GM12878 (cell line): ENCODE measurements at regions not wholly inside any gene's neighbourhood (a gene's known extent, or its start where the extent isn't known, plus 50 kb on each side); places are given as distances from the start of the nearest gene placed in this dataset.

Experiments used
- ATAC-seq: fragments of 200-7000 bp; cut with Tn5 transposase; 3 replicates; pipeline ENCODE4 v1.9.1; 2020; ENCODE audit warnings: mild to moderate bottlenecking, moderate library complexity
- BruUV-seq: library from RNA; stranded (reverse); fragments of 400-500 nt; replicated peaks from 2 replicates; lab custom pipeline; 2021; lab: Mats Ljungman, UMichigan
- CTCF ChIA-PET: fragments of 300-600 bp; sonication (Branson Sonifier 250); formaldehyde crosslinking; extraction: SDS; loops from one replicate; lab custom pipeline; 2021; ENCODE audit warnings: inconsistent platforms; lab: Yijun Ruan, JAX
- POLR2A ChIA-PET: fragments of 350-600 bp; formaldehyde crosslinking; extraction: SDS; loops from one replicate; lab custom pipeline; 2021; ENCODE audit warnings: inconsistent platforms; lab: Charles Lee
- RAD21 ChIA-PET: fragments of 300-600 bp; sonication (Branson Sonifier 250); formaldehyde crosslinking; loops from one replicate; lab custom pipeline; 2023; ENCODE audit warnings: antibody characterized with exemption; ENCODE audit not compliant: unreplicated experiment; lab: Charles Lee
- SMC1A ChIA-PET: fragments of 300-600 bp; sonication (Branson Sonifier 250); formaldehyde crosslinking; loops from one replicate; lab custom pipeline; 2023; ENCODE audit not compliant: unreplicated experiment, uncharacterized antibody; lab: Charles Lee
- DNase-seq: peaks from one replicate; pipeline ENCODE4 v3.0.0-alpha.2; 2011; ENCODE audit warnings: low read depth, low spot score
- FAIRE-seq: peaks from 3 replicates; lab custom pipeline; 2011; peaks lifted over from hg19 to GRCh38; lab: Jason Lieb, UNC
- H2AFZ ChIP-seq: 2 replicates; pipeline ENCODE4 v1.6.0; 2011; ENCODE audit warnings: low read depth, low read length, control low read depth; ENCODE audit not compliant: control insufficient read depth
- H3K27ac ChIP-seq: 2 replicates; pipeline ENCODE4 v1.5.1; 2011; ENCODE audit warnings: control low read depth; ENCODE audit not compliant: control insufficient read depth, insufficient read depth
- H3K27me3 ChIP-seq, 2 experiments: replicated peaks in 1 of 2; 2 replicates each; pipeline versions ENCODE4 v1.6.0 to v1.6.1; 2011; ENCODE audit warnings: low read length in 1 of 2; ENCODE audit not compliant: control insufficient read depth in 2 of 2, insufficient read depth in 2 of 2
- H3K36me3 ChIP-seq, 2 experiments: 2 replicates each; pipeline ENCODE4 v1.5.1; 2011; ENCODE audit warnings: low read length in 1 of 2; ENCODE audit not compliant: control insufficient read depth in 2 of 2, insufficient read depth in 2 of 2
- H3K4me1 ChIP-seq: 2 replicates; pipeline ENCODE4 v1.6.1; 2011; ENCODE audit warnings: mild to moderate bottlenecking, low read length, moderate library complexity, mixed read lengths; ENCODE audit not compliant: control insufficient read depth, insufficient read depth
- H3K4me2 ChIP-seq: 2 replicates; pipeline ENCODE4 v1.6.0; 2011; ENCODE audit warnings: control low read depth; ENCODE audit not compliant: control insufficient read depth, insufficient read depth
- H3K4me3 ChIP-seq: fragments of 200-600 bp; sonication (generic); 2 replicates; pipeline ENCODE4 v1.5.1; 2016
- H3K79me2 ChIP-seq: 2 replicates; pipeline ENCODE4 v1.6.0; 2011; ENCODE audit warnings: low read length; ENCODE audit not compliant: control insufficient read depth, insufficient read depth
- H3K9ac ChIP-seq: 2 replicates; pipeline ENCODE4 v1.8.0; 2011; ENCODE audit warnings: low read length, control low read depth, mixed read lengths; ENCODE audit not compliant: control insufficient read depth, insufficient read depth
- H3K9me3 ChIP-seq: replicated peaks from 3 replicates; pipeline ENCODE4 v1.5.1; 2011; ENCODE audit warnings: mild to moderate bottlenecking, low read length; ENCODE audit not compliant: control insufficient read depth, insufficient read depth
- H4K20me1 ChIP-seq: 2 replicates; pipeline ENCODE4 v1.6.0; 2011; ENCODE audit not compliant: control insufficient read depth, insufficient read depth
- CHD2 ChIP-seq: IDR thresholded peaks from 2 replicates; pipeline ENCODE4 v1.6.1; 2011; ENCODE audit warnings: low read depth, low read length, improper control_type of control experiment, borderline replicate concordance
- CHD4 ChIP-seq: fragments of 200-600 bp; sonication (generic); IDR thresholded peaks from 2 replicates; pipeline ENCODE4 v1.6.1; 2016; ENCODE audit warnings: mild to moderate bottlenecking
- CREB1 ChIP-seq: IDR thresholded peaks from 2 replicates; pipeline ENCODE4 v1.6.1; 2012; ENCODE audit warnings: low read depth, mild to moderate bottlenecking, inconsistent platforms
- ESRRA ChIP-seq: IDR thresholded peaks from 2 replicates; pipeline ENCODE4 v1.6.1; 2012; ENCODE audit warnings: mild to moderate bottlenecking, low read length, improper control_type of control experiment
- GATAD2B ChIP-seq: fragments of 450-650 bp; conservative IDR thresholded peaks from 2 replicates; pipeline ENCODE4 v1.6.1; 2017; ENCODE audit warnings: low read depth, mild to moderate bottlenecking, moderate library complexity
- HDAC6 ChIP-seq: fragments of 200-600 bp; sonication (generic); IDR thresholded peaks from one replicate; pipeline ENCODE4 v1.8.0; 2017; ENCODE audit warnings: antibody characterized with exemption; ENCODE audit not compliant: unreplicated experiment
- MTA3 ChIP-seq: IDR thresholded peaks from 2 replicates; pipeline ENCODE4 v1.6.1; 2012; ENCODE audit warnings: low read length, inconsistent platforms, borderline replicate concordance
- RFX5 ChIP-seq: IDR thresholded peaks from 2 replicates; pipeline ENCODE4 v1.6.1; 2011; ENCODE audit warnings: low read depth, low read length, improper control_type of control experiment
- SMARCA5 ChIP-seq: fragments of 450-650 bp; IDR thresholded peaks from 2 replicates; pipeline ENCODE4 v1.6.1; 2017; ENCODE audit warnings: mild to moderate bottlenecking
- STAT3 ChIP-seq: IDR thresholded peaks from 2 replicates; pipeline ENCODE4 v1.6.1; 2011; ENCODE audit warnings: low read depth, low read length, improper control_type of control experiment
- ZNF24 ChIP-seq: fragments of 450-650 bp; IDR thresholded peaks from 2 replicates; pipeline ENCODE4 v1.6.1; 2017; ENCODE audit warnings: antibody characterized with exemption, mild to moderate bottlenecking
- in situ Hi-C: fragments of 300-500 bp; cut with MboI; formaldehyde crosslinking; loops from 9 replicates; pipeline ENCODE4 v1.14.3; 2018; ENCODE audit warnings: mixed read lengths
- intact Hi-C: fragments of 100-400 bp; cut with micrococcal nuclease; formaldehyde crosslinking; loops from one replicate; pipeline ENCODE4 v1.14.2; 2022; ENCODE audit not compliant: unreplicated experiment
- TF ChIP-seq, protein P1 (sequence below): IDR thresholded peaks from 2 replicates; pipeline ENCODE4 v1.6.1; 2012; ENCODE audit warnings: low read length, inconsistent platforms
- TF ChIP-seq, protein P2 (sequence below): fragments of 150-350 bp; IDR thresholded peaks from 2 replicates; pipeline ENCODE4 v1.6.1; 2016; ENCODE audit warnings: low read depth, low read length
- TF ChIP-seq, protein P3 (sequence below): fragments of 450-650 bp; IDR thresholded peaks from 2 replicates; pipeline ENCODE4 v1.6.1; 2017; ENCODE audit warnings: borderline replicate concordance
- TF ChIP-seq, protein P4 (sequence below): fragments of 450-650 bp; IDR thresholded peaks from 2 replicates; pipeline ENCODE4 v1.6.1; 2018; ENCODE audit warnings: borderline replicate concordance, mild to moderate bottlenecking; ENCODE audit not compliant: partially characterized antibody
- TF ChIP-seq, protein P5 (sequence below): fragments of 450-650 bp; IDR thresholded peaks from 2 replicates; pipeline ENCODE4 v1.6.1; 2017; ENCODE audit warnings: mild to moderate bottlenecking

DNA sequence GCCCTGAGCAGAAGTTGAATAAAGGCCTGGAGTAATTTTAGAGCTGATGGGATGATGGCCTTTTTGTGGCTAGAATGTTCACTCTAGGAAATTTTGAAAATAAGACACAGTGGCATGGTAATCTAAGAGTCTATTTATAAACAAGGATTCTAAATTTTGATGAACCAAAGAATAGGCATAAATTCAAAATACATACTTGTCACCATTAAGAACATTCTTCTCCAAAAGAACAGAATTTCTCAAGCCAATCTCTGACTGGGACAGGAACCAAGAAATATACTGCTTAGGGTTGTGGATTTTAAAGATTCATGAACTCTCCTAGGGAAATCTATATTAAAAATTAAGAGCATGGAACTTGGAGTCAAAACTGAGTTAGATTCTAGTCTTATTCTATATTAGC, 98.2 kb upstream of the SETBP1 start:
- Histone ChIP-seq H3K27ac (no peak overlapping the region), H3K36me3 (no peaks in the 10 kb centered on the region), H3K4me1 (no peaks in the 10 kb centered on the region), H2AFZ (no peak overlapping the region), H4K20me1 (no peaks in the 10 kb centered on the region), H3K9me3 (no peaks in the 10 kb centered on the region), H3K27me3 (0 out of 4 replicates have a peak, but pooled peaks cover 0 to 2% of the 10 kb centered on the region in 2 experiments), H3K4me3 (no peak overlapping the region), H3K9ac (no peak overlapping the region), H3K79me2 (no peaks in the 10 kb centered on the region), H3K4me2 (no peak overlapping the region)
- FAIRE-seq, result no peak
- no peak for ATAC-seq
- in situ Hi-C loops, result no loop called here
- BruUV-seq, result no TSS peak
- DNase-seq, result no peak
- ChIA-PET SMC1A (interaction anchor here (0.8 to 1.2 kb wide), 2 partner anchors 84 to 630 kb away, joined by 3 read pairs; no protein-coding TSS in a partner anchor), RAD21 (no interaction called here), CTCF (interaction anchor here (1.8 kb wide), 1 partner anchor 630 kb away, joined by 5 read pairs; no protein-coding TSS in a partner anchor), POLR2A (no interaction called here)
- intact Hi-C loops, result no loop called here
- no peak for TF ChIP-seq RFX5
- TF ChIP-seq STAT3, result no peak
- TF ChIP-seq CREB1, result no peak
- TF ChIP-seq, protein P1, sequence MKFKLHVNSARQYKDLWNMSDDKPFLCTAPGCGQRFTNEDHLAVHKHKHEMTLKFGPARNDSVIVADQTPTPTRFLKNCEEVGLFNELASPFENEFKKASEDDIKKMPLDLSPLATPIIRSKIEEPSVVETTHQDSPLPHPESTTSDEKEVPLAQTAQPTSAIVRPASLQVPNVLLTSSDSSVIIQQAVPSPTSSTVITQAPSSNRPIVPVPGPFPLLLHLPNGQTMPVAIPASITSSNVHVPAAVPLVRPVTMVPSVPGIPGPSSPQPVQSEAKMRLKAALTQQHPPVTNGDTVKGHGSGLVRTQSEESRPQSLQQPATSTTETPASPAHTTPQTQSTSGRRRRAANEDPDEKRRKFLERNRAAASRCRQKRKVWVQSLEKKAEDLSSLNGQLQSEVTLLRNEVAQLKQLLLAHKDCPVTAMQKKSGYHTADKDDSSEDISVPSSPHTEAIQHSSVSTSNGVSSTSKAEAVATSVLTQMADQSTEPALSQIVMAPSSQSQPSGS, result no peak
- TF ChIP-seq, protein P2, sequence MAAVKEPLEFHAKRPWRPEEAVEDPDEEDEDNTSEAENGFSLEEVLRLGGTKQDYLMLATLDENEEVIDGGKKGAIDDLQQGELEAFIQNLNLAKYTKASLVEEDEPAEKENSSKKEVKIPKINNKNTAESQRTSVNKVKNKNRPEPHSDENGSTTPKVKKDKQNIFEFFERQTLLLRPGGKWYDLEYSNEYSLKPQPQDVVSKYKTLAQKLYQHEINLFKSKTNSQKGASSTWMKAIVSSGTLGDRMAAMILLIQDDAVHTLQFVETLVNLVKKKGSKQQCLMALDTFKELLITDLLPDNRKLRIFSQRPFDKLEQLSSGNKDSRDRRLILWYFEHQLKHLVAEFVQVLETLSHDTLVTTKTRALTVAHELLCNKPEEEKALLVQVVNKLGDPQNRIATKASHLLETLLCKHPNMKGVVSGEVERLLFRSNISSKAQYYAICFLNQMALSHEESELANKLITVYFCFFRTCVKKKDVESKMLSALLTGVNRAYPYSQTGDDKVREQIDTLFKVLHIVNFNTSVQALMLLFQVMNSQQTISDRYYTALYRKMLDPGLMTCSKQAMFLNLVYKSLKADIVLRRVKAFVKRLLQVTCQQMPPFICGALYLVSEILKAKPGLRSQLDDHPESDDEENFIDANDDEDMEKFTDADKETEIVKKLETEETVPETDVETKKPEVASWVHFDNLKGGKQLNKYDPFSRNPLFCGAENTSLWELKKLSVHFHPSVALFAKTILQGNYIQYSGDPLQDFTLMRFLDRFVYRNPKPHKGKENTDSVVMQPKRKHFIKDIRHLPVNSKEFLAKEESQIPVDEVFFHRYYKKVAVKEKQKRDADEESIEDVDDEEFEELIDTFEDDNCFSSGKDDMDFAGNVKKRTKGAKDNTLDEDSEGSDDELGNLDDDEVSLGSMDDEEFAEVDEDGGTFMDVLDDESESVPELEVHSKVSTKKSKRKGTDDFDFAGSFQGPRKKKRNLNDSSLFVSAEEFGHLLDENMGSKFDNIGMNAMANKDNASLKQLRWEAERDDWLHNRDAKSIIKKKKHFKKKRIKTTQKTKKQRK, result no peak
- no peak for TF ChIP-seq SMARCA5
- no peak for TF ChIP-seq HDAC6
- TF ChIP-seq CHD2, result no peak
- no peak for TF ChIP-seq ZNF24
- TF ChIP-seq MTA3, result no peak
- no peak for TF ChIP-seq CHD4
- TF ChIP-seq, protein P3, sequence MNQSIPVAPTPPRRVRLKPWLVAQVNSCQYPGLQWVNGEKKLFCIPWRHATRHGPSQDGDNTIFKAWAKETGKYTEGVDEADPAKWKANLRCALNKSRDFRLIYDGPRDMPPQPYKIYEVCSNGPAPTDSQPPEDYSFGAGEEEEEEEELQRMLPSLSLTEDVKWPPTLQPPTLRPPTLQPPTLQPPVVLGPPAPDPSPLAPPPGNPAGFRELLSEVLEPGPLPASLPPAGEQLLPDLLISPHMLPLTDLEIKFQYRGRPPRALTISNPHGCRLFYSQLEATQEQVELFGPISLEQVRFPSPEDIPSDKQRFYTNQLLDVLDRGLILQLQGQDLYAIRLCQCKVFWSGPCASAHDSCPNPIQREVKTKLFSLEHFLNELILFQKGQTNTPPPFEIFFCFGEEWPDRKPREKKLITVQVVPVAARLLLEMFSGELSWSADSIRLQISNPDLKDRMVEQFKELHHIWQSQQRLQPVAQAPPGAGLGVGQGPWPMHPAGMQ, result no peak
- no peak for TF ChIP-seq GATAD2B
- TF ChIP-seq ESRRA, result no peak
- TF ChIP-seq, protein P4, sequence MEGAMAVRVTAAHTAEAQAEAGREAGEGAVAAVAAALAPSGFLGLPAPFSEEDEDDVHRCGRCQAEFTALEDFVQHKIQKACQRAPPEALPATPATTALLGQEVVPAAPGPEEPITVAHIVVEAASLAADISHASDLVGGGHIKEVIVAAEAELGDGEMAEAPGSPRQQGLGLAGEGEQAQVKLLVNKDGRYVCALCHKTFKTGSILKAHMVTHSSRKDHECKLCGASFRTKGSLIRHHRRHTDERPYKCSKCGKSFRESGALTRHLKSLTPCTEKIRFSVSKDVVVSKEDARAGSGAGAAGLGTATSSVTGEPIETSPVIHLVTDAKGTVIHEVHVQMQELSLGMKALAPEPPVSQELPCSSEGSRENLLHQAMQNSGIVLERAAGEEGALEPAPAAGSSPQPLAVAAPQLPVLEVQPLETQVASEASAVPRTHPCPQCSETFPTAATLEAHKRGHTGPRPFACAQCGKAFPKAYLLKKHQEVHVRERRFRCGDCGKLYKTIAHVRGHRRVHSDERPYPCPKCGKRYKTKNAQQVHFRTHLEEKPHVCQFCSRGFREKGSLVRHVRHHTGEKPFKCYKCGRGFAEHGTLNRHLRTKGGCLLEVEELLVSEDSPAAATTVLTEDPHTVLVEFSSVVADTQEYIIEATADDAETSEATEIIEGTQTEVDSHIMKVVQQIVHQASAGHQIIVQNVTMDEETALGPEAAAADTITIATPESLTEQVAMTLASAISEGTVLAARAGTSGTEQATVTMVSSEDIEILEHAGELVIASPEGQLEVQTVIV, result no peak
- TF ChIP-seq, protein P5, sequence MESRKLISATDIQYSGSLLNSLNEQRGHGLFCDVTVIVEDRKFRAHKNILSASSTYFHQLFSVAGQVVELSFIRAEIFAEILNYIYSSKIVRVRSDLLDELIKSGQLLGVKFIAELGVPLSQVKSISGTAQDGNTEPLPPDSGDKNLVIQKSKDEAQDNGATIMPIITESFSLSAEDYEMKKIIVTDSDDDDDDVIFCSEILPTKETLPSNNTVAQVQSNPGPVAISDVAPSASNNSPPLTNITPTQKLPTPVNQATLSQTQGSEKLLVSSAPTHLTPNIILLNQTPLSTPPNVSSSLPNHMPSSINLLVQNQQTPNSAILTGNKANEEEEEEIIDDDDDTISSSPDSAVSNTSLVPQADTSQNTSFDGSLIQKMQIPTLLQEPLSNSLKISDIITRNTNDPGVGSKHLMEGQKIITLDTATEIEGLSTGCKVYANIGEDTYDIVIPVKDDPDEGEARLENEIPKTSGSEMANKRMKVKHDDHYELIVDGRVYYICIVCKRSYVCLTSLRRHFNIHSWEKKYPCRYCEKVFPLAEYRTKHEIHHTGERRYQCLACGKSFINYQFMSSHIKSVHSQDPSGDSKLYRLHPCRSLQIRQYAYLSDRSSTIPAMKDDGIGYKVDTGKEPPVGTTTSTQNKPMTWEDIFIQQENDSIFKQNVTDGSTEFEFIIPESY, result no peak
